HG02759 (cell line): ENCODE measurements at regions not wholly inside any gene's neighbourhood (a gene's known extent, or its start where the extent isn't known, plus 50 kb on each side); places are given as distances from the start of the nearest gene placed in this dataset.
A peak's percentile ranks its signal among the peaks of the same experiment; 100 is the strongest.

Source experiments
- ATAC-seq: cut with Tn5 transposase; IDR thresholded peaks from one replicate; pipeline ENCODE4 v1.9.1; 2021; ENCODE audit warnings: mild to moderate bottlenecking, moderate library complexity; ENCODE audit not compliant: unreplicated experiment

DNA sequence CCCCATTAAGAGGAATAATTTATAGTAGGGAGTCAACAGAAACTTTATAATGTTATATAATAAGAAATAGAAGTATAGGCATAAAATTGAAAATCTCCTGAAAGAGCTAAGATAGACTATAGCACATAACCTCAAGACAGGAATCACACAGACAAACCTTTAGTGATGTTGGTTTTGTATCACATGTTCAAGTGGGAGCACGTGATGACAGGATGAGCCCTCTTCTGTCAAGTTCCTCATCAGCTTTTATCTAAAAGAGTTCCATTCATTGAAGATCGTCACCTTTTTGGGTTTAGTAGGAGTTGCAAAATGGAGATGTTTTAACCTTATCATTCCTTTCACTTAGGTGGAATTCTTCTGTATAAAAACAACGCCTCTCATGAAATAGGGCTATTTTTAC, 127.0 kb downstream of the MCHR2 start:
- ATAC-seq = no peak

DNA sequence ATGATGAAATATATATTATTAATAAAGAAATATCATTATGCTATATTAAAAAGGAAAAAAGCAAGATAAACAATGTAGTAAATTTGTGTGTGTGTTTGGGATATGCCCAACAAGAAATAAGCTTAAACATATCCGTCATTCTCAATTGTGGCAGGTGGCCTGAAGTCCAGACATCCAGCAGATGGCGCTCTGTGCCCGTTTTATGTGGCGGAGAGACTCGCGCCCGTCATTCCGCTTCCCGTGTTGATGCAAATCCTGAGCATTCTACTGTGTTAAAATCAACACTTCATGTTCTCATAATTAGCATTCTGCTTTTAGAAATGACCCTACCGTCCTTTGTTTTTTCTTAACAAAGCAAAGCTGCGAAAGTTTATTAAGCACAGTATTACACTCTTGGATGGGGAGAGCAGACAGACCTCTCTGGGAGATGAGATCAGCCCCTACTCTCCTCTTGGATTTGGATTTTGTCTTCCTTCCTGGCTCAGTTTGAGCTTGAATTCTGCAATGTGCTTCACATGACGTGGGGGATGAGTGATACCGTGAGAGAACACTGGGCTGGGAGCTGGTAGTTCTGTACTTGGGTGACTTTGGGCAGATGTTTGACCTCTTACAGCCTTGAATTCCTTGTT, 125.8 kb downstream of the MCHR2 start:
- ATAC-seq = peak; percentile 94
